SK-N-DZ (cell line): ENCODE measurements at regions not wholly inside any gene's neighbourhood (a gene's known extent, or its start where the extent isn't known, plus 50 kb on each side); places are given as distances from the start of the nearest gene placed in this dataset.
"Not testable (repeated sequence)": the region's sequence is repeated elsewhere in the genome, so short reads cannot be mapped to it uniquely, and the experiment has no call there.

ENCODE experiments used
- DNase-seq: peaks from one replicate; pipeline ENCODE4 v3.0.0-alpha.2; 2015; ENCODE audit warnings: low spot score

DNA sequence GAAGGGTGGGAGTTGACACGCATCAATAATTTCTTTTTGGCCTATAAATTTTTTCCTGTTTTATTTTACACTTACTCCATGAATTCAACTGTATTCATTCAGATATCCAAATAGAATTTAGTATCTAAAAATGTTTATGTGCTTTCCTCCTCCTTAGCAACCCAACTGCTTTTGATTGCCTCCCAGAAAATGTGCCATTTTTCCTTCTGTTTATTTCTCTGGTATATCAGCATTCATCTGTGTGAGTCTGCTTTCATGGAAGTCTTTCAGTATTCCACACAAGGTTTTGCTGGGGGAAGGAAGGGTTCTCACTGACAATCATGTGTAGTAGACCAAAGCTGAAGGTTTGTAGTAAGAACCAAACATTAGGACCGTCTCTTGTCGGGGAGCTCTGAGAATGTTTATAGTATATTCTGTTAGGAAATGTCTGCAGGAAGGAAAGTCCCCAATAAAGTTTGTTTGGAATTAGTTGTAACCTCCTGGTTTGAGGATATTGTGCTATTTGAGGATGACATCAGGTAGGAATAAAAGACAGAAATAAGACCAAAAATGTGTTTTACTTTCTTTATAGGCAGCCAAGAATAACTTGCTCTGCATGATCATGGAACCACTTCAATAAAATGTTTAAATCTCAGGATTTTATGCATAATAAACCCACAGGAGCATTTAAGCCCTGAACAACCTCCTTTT is 673.6 kb upstream of the INTU start:
- DNase-seq = no peak

GRCh38 chr4:126960760-126961159 is 672.0 kb upstream of the INTU start:
- no peak for DNase-seq

GRCh38 chr4:126961661-126962060 is 671.1 kb upstream of the INTU start:
- DNase-seq = no peak

GRCh38 chr4:126965877-126966276 is 666.9 kb upstream of the INTU start:
- DNase-seq = no peak

- DNase-seq = no peak
Measured at GRCh38 chr4:126969360-126970235, 663.2 kb upstream of the INTU start.

- DNase-seq = no peak
Measured at GRCh38 chr4:126973201-126973600, 659.6 kb upstream of the INTU start.

DNA sequence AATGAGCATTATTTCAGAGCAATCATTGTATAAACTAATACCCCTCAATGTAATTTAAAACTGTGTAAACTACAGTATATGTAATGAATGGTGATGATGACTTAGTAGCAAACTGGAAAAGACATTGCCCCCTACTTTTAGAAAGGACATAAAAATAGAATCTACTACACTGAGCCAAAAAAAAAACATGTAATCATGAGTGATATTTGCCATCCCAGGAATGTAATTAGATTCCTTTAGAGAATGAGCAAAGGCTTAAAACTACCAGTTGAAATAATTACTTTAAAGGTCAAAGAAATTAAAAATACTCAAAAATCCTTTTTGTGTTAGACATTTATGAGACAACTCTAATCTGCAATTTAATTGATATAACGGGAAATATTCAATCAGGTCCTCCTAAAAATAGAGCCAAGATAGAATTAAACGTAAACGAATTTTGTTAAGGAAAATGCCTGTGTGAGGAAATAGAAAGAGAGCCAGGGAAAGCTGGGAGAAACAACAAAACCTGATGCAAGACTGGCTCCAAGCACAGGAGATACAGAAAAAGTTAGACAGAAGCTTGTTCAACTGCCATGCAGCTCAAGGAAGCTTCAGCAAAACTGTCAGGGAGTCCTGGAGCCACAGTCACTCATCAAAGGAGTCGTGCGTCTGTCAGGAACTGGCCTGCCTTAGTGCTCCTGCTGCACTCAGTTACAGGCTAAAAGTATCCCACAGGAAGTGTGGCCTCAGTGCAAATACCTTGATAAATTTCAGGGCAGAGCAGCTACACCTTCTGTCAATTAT is 655.7 kb upstream of the INTU start:
- DNase-seq = no peak

GRCh38 chr4:126986005-126986404 is 646.8 kb upstream of the INTU start:
- DNase-seq = no peak

- no peak for DNase-seq
Measured at GRCh38 chr4:126986828-126987227, 645.9 kb upstream of the INTU start.

DNA sequence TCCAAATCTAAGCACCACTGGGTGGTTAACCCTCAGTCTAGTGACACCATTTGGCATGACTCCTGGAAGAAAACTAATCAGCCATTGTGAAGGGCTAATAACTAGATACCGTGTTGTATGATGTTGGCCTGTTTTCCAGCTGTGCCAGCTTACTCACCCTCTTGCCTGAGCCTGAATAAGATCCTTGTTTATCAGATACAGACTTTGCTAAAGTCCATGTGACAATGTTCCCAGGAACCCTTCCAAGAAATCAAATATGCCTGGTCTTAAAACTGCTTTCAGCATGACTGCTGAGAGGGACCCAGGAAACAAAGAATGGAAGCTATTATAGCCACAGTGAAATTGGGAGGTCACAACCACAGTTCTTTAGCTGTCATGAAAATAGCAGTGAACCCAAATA is 640.8 kb upstream of the INTU start:
- no peak for DNase-seq

- DNase-seq = no peak
Measured at GRCh38 chr4:126992910-126993309, 639.8 kb upstream of the INTU start.

DNA sequence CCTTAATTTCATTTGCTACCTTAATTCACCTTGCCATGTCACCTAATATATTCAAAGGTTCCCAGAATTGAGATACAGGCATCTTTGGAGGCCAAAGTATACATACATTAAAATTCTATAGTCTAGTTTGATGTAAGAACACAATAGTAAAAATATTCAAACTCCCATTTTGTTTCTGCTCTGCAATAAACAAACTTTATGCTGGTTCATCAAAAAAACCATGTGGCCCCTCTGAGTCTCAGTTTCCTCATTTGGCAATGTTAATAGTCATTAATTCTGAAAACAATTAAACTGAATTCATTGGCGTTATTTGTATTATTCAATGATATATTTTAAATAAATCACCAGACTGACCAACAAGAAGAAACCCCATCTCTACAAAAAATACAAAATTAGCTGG is 639.4 kb upstream of the INTU start:
- DNase-seq = no peak

GRCh38 chr4:126995235-126995634 is 637.5 kb upstream of the INTU start:
- DNase-seq = no peak

- DNase-seq = no peak
Measured at GRCh38 chr4:127000110-127000509, 632.6 kb upstream of the INTU start.

DNA sequence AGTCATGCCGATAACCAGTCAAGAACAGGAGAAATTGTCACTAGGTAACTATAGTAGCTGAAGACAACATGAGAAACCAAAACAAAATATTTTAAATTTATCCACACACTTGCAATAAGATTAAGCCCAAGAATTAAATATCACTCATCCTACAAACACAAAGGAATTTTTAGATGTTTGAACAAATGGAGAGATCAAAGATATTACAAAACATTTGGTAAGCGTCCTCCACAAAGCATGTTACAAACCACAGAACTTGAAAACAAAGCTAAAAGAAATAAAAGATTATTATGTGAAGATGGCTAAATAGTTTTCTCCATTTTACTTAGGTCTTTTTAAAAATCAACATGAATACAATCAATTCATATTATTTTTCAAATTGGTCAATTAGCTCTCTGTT is 631.9 kb upstream of the INTU start:
- DNase-seq = no peak

- DNase-seq = no peak
Measured at GRCh38 chr4:127001933-127002332, 630.8 kb upstream of the INTU start.

GRCh38 chr4:127006446-127006877 is 626.3 kb upstream of the INTU start:
- no peak for DNase-seq

DNA sequence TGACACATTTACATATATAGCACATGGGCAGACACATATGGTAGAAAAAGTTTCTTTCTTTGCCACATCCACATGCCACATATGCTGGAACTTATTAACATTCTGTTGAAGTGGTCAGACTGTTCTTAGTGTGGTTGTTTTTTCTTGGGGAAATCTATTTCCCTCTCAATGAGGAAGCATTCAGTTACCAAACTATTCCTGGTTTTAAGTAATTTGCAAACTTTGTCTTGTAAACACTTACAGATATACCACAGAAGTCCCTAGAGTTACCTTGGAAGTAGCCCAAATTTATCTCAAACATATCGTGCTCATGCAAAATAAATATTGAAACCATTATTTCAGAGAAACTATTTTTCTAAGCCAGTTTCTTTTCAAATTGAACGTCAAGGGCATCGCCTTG is 625.5 kb upstream of the INTU start:
- DNase-seq = no peak

- no peak for DNase-seq
Measured at GRCh38 chr4:127012549-127012948, 620.2 kb upstream of the INTU start.

DNA sequence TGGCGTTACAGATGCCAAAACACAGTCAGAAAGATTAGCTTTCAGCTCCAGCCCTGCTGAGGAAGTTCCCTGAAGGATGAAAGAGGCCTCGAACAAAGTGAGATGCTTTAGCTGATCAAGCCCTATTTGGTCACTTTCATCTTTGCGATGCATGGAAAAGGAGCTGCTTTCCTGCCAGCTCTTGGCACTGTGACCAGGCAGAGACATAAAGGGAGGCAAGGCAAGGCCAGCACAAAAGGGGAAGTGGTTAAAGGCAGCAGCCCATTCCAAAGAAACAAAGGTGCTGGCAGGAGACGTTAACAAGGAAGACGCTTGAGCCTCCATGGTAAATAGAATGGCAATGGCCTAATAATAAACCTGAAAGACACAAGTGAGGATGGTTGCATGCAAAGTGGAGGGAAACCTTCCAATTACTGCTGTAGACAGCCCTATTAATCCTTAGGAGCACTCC is 617.1 kb upstream of the INTU start:
- no peak for DNase-seq

DNA sequence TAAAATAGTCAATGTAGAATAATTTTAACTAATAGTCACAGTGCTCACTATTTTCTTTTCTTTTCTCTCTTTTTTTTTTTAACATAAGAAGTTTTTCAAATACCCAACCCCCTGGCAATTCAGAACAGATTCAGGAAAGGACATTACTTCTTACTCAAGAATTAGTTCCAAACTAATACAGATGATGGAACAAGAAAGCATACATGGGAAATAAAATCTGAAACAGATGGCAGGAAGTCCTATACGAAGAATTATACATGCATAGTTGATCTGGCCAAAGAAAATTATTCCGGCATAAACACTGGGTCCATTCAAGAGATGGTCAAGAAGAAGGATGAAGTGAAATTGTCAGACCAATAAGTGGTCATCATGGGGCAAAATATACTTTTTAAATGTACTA is 614.4 kb upstream of the INTU start:
- no peak for DNase-seq

- not testable (repeated sequence) for DNase-seq
Measured at GRCh38 chr4:127020831-127021230, 611.9 kb upstream of the INTU start.
